ENCODE measurements at regions not wholly inside any gene's neighbourhood (a gene's known extent, or its start where the extent isn't known, plus 50 kb on each side); places are given as distances from the start of the nearest gene placed in this dataset.

- in situ Hi-C loops (cut with HindIII; ENCODE audit: low pct_unique_long_range_greater_than_20kb, low sequenced_read_pairs): no loop called here
- TF ChIP-seq JUND (IDR thresholded peaks at IDR 0.05; ENCODE audit: low read depth): no peak
Observed at GRCh38 chr20:41894255-41894963, 276.2 kb upstream of the CHD6 start.

GRCh38 chr20:41892031-41892430, 273.9 kb upstream of the CHD6 start:
- in situ Hi-C loops (cut with HindIII; ENCODE audit: low pct_unique_long_range_greater_than_20kb, low sequenced_read_pairs): no loop called here
- TF ChIP-seq JUND (IDR thresholded peaks at IDR 0.05; ENCODE audit: low read depth): no peak
- DNase-seq (ENCODE audit: low read depth in 1 of 2, low spot score in 1 of 2): no peak

More at GRCh38 chr20:41894255-41894963, 276.2 kb upstream of the CHD6 start:
- DNase-seq (ENCODE audit: low read depth in 1 of 2, low spot score in 1 of 2): no peak

DNA sequence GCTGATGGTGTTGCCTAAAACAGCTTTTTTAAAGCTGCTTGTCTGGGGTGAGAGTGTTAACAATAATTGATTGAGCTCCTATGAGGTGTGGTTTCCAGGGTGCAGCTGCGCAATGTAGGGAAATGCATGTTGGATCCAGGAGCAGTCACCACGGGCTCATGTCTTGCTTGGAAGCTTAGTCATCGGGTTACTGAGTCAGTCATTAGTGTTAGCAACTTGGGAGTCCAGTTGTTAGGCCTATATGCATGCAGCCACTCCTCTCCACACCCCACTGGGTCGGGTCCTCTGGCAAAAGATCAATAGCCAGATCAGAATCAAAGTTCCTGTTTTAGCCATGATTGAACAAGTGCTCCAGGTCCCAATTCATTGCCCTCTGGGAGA, 271.7 kb upstream of the CHD6 start:
- no peak for TF ChIP-seq JUND (IDR thresholded peaks at IDR 0.05; ENCODE audit: low read depth)
- no peak for DNase-seq (ENCODE audit: low read depth in 1 of 2, low spot score in 1 of 2)
- in situ Hi-C loops (cut with HindIII; ENCODE audit: low pct_unique_long_range_greater_than_20kb, low sequenced_read_pairs): no loop called here

DNA sequence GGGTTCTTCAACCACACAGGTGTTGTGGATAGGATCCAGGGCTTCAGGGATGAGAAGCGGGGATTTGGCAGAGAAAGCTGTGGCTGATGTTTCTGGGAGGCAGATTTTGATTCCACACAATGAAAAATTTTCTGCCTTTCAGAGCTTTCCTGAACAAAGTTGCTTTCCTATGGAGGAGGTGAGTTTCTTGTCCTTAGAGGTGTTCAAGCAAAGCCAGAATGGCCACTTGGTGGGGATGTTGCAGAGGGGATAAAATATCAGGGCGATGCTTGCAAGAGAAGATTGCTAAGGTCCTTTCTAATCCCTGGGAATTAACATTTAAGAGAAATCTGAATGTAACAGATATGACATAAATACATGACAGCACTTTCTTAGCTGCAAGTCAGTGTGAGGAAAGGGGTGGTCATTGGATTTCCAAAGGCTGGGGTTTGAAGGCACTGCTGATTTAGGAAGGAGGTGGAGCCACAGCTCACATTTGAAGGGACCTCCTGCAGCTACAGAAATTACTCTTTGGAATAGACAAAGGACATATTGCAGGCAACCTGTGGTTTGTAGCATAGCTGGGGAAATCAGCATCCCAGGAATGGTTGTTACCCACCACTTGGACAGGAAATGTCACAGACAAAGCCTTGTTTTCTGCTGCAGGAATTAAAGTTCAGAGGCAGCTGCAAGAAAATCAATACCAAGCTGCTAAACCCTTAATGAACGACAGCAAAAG, 271.1 kb upstream of the CHD6 start:
- in situ Hi-C loops (cut with HindIII; ENCODE audit: low pct_unique_long_range_greater_than_20kb, low sequenced_read_pairs): no loop called here
- TF ChIP-seq JUND (IDR thresholded peaks at IDR 0.05; ENCODE audit: low read depth): no peak
- DNase-seq (ENCODE audit: low read depth in 1 of 2, low spot score in 1 of 2): peak; percentile 15 to 55

DNA sequence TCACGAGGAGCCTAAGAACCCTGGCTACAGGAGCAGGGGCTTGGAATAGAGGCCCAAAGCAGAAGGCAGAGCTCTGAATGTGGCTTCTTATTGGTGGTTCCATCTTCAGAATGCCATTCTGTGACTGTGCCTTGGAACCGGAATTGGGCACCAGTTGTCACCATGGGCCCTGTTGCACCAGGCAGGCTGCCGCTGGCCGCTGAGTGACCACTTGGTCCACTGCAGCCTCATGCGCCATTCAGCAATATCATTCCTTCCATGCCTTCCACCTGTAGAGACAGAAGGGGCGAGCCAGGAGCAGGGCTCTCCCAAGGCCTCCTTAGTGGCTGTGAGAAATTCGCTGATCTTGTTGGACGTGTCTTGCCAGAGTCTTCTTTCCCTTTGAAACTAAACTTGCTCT, 270.3 kb upstream of the CHD6 start:
- no peak for DNase-seq (ENCODE audit: low read depth in 1 of 2, low spot score in 1 of 2)
- in situ Hi-C loops (cut with HindIII; ENCODE audit: low pct_unique_long_range_greater_than_20kb, low sequenced_read_pairs): no loop called here
- no peak for TF ChIP-seq JUND (IDR thresholded peaks at IDR 0.05; ENCODE audit: low read depth)

GRCh38 chr20:41887500-41887899, 269.3 kb upstream of the CHD6 start:
- no peak for DNase-seq (ENCODE audit: low read depth in 1 of 2, low spot score in 1 of 2)
- TF ChIP-seq JUND (IDR thresholded peaks at IDR 0.05; ENCODE audit: low read depth): no peak
- in situ Hi-C loops (cut with HindIII; ENCODE audit: low pct_unique_long_range_greater_than_20kb, low sequenced_read_pairs): no loop called here

DNA sequence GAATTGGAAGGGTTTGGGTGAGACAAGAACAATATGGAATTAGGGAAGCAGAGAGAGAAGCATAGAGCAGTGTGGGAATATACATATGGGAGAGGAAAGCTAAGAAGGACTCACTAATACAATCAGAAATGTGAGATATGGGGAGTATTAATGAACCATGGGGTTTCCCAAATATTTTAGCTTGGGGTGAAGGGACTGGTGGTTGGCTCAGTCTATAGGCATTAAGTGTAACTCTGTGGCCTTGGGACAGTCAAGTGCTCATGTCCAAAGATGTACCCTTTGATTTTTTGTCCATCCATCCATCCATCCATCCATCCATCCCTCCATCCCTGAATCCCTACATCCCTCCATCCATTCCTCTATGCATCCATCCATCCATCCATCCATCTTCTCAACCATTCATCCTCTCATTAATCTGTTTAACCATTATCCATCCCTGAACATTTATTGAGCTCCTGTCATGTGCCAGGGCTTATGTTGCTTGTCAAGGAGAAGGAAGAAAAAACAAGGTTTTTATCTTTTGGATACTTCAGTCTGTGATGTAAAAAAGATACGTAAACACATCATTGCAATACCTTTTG, 263.4 kb upstream of the CHD6 start:
- TF ChIP-seq JUND (IDR thresholded peaks at IDR 0.05; ENCODE audit: low read depth): no peak
- no peak for DNase-seq (ENCODE audit: low read depth in 1 of 2, low spot score in 1 of 2)
- in situ Hi-C loops (cut with HindIII; ENCODE audit: low pct_unique_long_range_greater_than_20kb, low sequenced_read_pairs): no loop called here

GRCh38 chr20:41879123-41879522, 260.9 kb upstream of the CHD6 start:
- in situ Hi-C loops (cut with HindIII; ENCODE audit: low pct_unique_long_range_greater_than_20kb, low sequenced_read_pairs): no loop called here

DNA sequence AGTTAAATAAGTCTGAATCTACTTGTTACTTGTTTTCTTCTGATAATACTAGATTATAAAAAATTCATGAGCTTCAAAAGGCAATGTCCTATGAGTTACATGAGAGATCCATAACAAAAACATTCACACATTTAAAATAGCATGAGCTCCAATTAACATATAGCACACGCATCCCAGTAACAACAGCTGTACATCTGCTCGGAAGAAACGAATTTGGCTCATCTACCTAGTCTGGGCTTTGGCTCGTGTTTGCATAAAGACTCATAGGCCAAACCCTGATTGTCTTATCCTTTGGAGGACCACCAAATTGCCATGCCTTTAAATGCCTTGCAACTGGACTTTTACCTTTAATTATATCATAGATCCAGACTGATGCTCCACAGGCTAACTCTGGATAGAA, 259.7 kb upstream of the CHD6 start:
- no peak for TF ChIP-seq JUND (IDR thresholded peaks at IDR 0.05; ENCODE audit: low read depth)
- in situ Hi-C loops (cut with HindIII; ENCODE audit: low pct_unique_long_range_greater_than_20kb, low sequenced_read_pairs): no loop called here
- no peak for DNase-seq (ENCODE audit: low read depth in 1 of 2, low spot score in 1 of 2)

More at GRCh38 chr20:41879123-41879522, 260.9 kb upstream of the CHD6 start:
- no peak for DNase-seq (ENCODE audit: low read depth in 1 of 2, low spot score in 1 of 2)
- no peak for TF ChIP-seq JUND (IDR thresholded peaks at IDR 0.05; ENCODE audit: low read depth)

- DNase-seq (ENCODE audit: low read depth in 1 of 2, low spot score in 1 of 2): no peak
- TF ChIP-seq JUND (IDR thresholded peaks at IDR 0.05; ENCODE audit: low read depth): no peak
- in situ Hi-C loops (cut with HindIII; ENCODE audit: low pct_unique_long_range_greater_than_20kb, low sequenced_read_pairs): no loop called here
Observed at GRCh38 chr20:41874658-41875057, 256.5 kb upstream of the CHD6 start.

- DNase-seq (ENCODE audit: low read depth in 1 of 2, low spot score in 1 of 2): no peak
- in situ Hi-C loops (cut with HindIII; ENCODE audit: low pct_unique_long_range_greater_than_20kb, low sequenced_read_pairs): no loop called here
- TF ChIP-seq JUND (IDR thresholded peaks at IDR 0.05; ENCODE audit: low read depth): no peak
Observed at GRCh38 chr20:41872930-41873329, 254.8 kb upstream of the CHD6 start.

GRCh38 chr20:41870869-41871462, 252.8 kb upstream of the CHD6 start:
- no peak for TF ChIP-seq JUND (IDR thresholded peaks at IDR 0.05; ENCODE audit: low read depth)
- in situ Hi-C loops (cut with HindIII; ENCODE audit: low pct_unique_long_range_greater_than_20kb, low sequenced_read_pairs): no loop called here

DNA sequence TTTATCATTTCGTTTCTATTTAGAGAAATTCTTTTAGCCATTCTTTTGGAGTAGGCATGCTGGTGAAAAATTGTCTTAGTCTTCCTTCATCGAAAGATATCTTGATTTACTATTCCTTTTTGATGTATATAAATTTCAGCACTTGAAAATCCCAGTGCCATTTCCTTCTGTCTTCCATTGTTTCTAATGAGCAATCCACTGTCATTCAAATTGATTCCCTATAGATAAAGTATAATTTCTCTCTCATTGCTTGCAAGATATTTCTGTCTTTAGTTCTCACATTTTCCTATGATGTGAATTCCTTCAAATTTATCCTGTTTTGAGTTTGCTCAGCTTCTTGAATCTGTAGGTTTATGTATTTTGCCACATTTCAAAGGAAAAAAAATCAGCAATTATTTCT, 251.1 kb upstream of the CHD6 start:
- no peak for TF ChIP-seq JUND (IDR thresholded peaks at IDR 0.05; ENCODE audit: low read depth)
- no peak for DNase-seq (ENCODE audit: low read depth in 1 of 2, low spot score in 1 of 2)
- in situ Hi-C loops (cut with HindIII; ENCODE audit: low pct_unique_long_range_greater_than_20kb, low sequenced_read_pairs): no loop called here

More at GRCh38 chr20:41870869-41871462, 252.8 kb upstream of the CHD6 start:
- DNase-seq (ENCODE audit: low read depth in 1 of 2, low spot score in 1 of 2): no peak
